ENCODE measurements at regions not wholly inside any gene's neighbourhood (a gene's known extent, or its start where the extent isn't known, plus 50 kb on each side); places are given as distances from the start of the nearest gene placed in this dataset.

GRCh38 chr11:71342116-71342515, 89.7 kb upstream of the SHANK2 start:
- H3K9me3 ChIP-seq (ENCODE audit: control insufficient read depth in 2 of 2, low read length in 2 of 2), result no peaks in the 10 kb centered on the region
- H3K36me3 ChIP-seq (ENCODE audit: control insufficient read depth in 2 of 2, insufficient read depth in 2 of 2, low read length in 2 of 2), result no peaks in the 10 kb centered on the region
- no peak overlapping the region for H3K4me3 ChIP-seq (ENCODE audit: low read length in 2 of 2)
- H3K27ac ChIP-seq (ENCODE audit: low read depth in 2 of 2, low read length in 2 of 2), result no peak overlapping the region
- H3K4me1 ChIP-seq (ENCODE audit: control insufficient read depth in 2 of 2, insufficient read depth in 2 of 2, low read length in 2 of 2), result peaks cover 3% of the 10 kb centered on the region in 2 donors
- peaks cover 0 to 1% of the 10 kb centered on the region in 2 donors for H3K27me3 ChIP-seq (ENCODE audit: control insufficient read depth in 2 of 2, insufficient read depth in 2 of 2, low read length in 2 of 2)
- H3K9ac ChIP-seq (ENCODE audit: low read depth in 1 of 2, low read length in 2 of 2), result no peak overlapping the region

GRCh38 chr11:71341596-71341995, 89.2 kb upstream of the SHANK2 start:
- Histone ChIP-seq H3K27ac (ENCODE audit: low read depth in 2 of 2, low read length in 2 of 2) (no peak overlapping the region), H3K27me3 (ENCODE audit: control insufficient read depth in 2 of 2, insufficient read depth in 2 of 2, low read length in 2 of 2) (peaks cover 0 to 1% of the 10 kb centered on the region in 2 donors), H3K36me3 (ENCODE audit: control insufficient read depth in 2 of 2, insufficient read depth in 2 of 2, low read length in 2 of 2) (no peaks in the 10 kb centered on the region)

DNA sequence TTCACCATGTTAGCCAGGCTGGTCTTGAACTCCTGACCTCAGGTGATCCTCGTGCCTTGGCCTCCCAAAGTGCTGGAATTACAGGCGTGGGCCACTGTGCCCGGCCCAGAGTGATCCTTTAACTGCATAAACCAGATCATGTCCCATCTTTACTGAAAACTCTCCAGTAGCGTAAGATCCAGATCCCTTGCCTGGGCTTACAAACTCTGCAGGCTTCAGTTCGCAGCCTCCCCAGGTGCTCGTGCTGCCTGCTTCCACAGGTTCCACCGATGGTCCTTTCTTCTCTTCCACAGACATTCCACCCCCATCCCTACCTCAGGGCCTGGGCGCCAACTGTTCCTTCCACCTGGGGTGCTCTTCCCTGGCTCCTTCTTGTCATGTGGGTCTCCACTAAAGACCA, 88.8 kb upstream of the SHANK2 start:
- Histone ChIP-seq H3K27me3 (ENCODE audit: control insufficient read depth in 2 of 2, insufficient read depth in 2 of 2, low read length in 2 of 2) (peaks cover 0 to 1% of the 10 kb centered on the region in 2 donors), H3K4me1 (ENCODE audit: control insufficient read depth in 2 of 2, insufficient read depth in 2 of 2, low read length in 2 of 2) (peaks cover 3% of the 10 kb centered on the region in 2 donors), H3K27ac (ENCODE audit: low read depth in 2 of 2, low read length in 2 of 2) (no peak overlapping the region), H3K9me3 (ENCODE audit: control insufficient read depth in 2 of 2, low read length in 2 of 2) (no peaks in the 10 kb centered on the region), H3K9ac (ENCODE audit: low read depth in 1 of 2, low read length in 2 of 2) (no peak overlapping the region), H3K4me3 (ENCODE audit: low read length in 2 of 2) (no peak overlapping the region), H3K36me3 (ENCODE audit: control insufficient read depth in 2 of 2, insufficient read depth in 2 of 2, low read length in 2 of 2) (no peaks in the 10 kb centered on the region)

More at GRCh38 chr11:71341596-71341995, 89.2 kb upstream of the SHANK2 start:
- Histone ChIP-seq H3K4me3 (ENCODE audit: low read length in 2 of 2) (no peak overlapping the region), H3K4me1 (ENCODE audit: control insufficient read depth in 2 of 2, insufficient read depth in 2 of 2, low read length in 2 of 2) (peaks cover 3% of the 10 kb centered on the region in 2 donors), H3K9me3 (ENCODE audit: control insufficient read depth in 2 of 2, low read length in 2 of 2) (no peaks in the 10 kb centered on the region), H3K9ac (ENCODE audit: low read depth in 1 of 2, low read length in 2 of 2) (no peak overlapping the region)

- no peak overlapping the region for H3K9ac ChIP-seq (ENCODE audit: low read depth in 1 of 2, low read length in 2 of 2)
Observed at GRCh38 chr11:71340086-71340606, 87.8 kb upstream of the SHANK2 start.

DNA sequence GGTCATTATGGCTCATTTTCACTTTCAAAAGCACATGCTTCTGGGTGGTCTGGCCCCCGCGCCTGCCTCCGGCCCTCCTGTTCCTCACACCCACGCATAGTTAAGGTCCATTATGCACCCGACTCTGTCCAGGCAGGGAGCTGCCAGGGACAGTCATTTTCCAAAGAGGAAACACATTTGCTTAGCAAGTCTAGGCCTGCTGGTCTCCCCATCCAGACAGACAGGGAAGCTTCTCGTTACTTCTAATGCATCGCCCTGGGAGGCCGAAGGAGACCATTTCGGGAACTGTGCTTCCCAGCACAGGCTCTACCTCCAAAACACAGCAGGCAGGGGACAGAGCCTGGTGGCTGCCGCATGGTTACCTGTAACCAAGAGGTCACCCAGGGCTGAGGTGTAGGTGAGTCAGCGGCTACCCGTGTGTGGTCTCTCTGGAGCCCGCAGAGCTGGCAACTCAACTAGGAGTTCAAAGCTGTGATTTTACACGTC, 87.1 kb upstream of the SHANK2 start:
- H3K27me3 ChIP-seq (ENCODE audit: control insufficient read depth in 2 of 2, insufficient read depth in 2 of 2, low read length in 2 of 2), result no peaks in the 10 kb centered on the region
- peaks cover 3% of the 10 kb centered on the region in 2 donors for H3K4me1 ChIP-seq (ENCODE audit: control insufficient read depth in 2 of 2, insufficient read depth in 2 of 2, low read length in 2 of 2)
- H3K9ac ChIP-seq (ENCODE audit: low read depth in 1 of 2, low read length in 2 of 2), result no peak overlapping the region
- no peak overlapping the region for H3K4me3 ChIP-seq (ENCODE audit: low read length in 2 of 2)
- no peaks in the 10 kb centered on the region for H3K36me3 ChIP-seq (ENCODE audit: control insufficient read depth in 2 of 2, insufficient read depth in 2 of 2, low read length in 2 of 2)
- no peaks in the 10 kb centered on the region for H3K9me3 ChIP-seq (ENCODE audit: control insufficient read depth in 2 of 2, low read length in 2 of 2)
- H3K27ac ChIP-seq (ENCODE audit: low read depth in 2 of 2, low read length in 2 of 2), result no peak overlapping the region

More at GRCh38 chr11:71340086-71340606, 87.8 kb upstream of the SHANK2 start:
- Histone ChIP-seq H3K4me3 (ENCODE audit: low read length in 2 of 2) (no peak overlapping the region), H3K27me3 (ENCODE audit: control insufficient read depth in 2 of 2, insufficient read depth in 2 of 2, low read length in 2 of 2) (peaks cover 0 to 1% of the 10 kb centered on the region in 2 donors), H3K4me1 (ENCODE audit: control insufficient read depth in 2 of 2, insufficient read depth in 2 of 2, low read length in 2 of 2) (peaks cover 3% of the 10 kb centered on the region in 2 donors), H3K36me3 (ENCODE audit: control insufficient read depth in 2 of 2, insufficient read depth in 2 of 2, low read length in 2 of 2) (no peaks in the 10 kb centered on the region), H3K9me3 (ENCODE audit: control insufficient read depth in 2 of 2, low read length in 2 of 2) (no peaks in the 10 kb centered on the region), H3K27ac (ENCODE audit: low read depth in 2 of 2, low read length in 2 of 2) (no peak overlapping the region)

- Histone ChIP-seq H3K9ac (ENCODE audit: low read depth in 1 of 2, low read length in 2 of 2) (no peak overlapping the region), H3K36me3 (ENCODE audit: control insufficient read depth in 2 of 2, insufficient read depth in 2 of 2, low read length in 2 of 2) (no peaks in the 10 kb centered on the region), H3K27ac (ENCODE audit: low read depth in 2 of 2, low read length in 2 of 2) (peak overlapping the region in 1 of 2 donors; percentile 23), H3K9me3 (ENCODE audit: control insufficient read depth in 2 of 2, low read length in 2 of 2) (no peaks in the 10 kb centered on the region), H3K27me3 (ENCODE audit: control insufficient read depth in 2 of 2, insufficient read depth in 2 of 2, low read length in 2 of 2) (no peaks in the 10 kb centered on the region), H3K4me1 (ENCODE audit: control insufficient read depth in 2 of 2, insufficient read depth in 2 of 2, low read length in 2 of 2) (peaks cover 3% of the 10 kb centered on the region in 2 donors), H3K4me3 (ENCODE audit: low read length in 2 of 2) (no peak overlapping the region)
Observed at GRCh38 chr11:71338801-71339395, 86.5 kb upstream of the SHANK2 start.

DNA sequence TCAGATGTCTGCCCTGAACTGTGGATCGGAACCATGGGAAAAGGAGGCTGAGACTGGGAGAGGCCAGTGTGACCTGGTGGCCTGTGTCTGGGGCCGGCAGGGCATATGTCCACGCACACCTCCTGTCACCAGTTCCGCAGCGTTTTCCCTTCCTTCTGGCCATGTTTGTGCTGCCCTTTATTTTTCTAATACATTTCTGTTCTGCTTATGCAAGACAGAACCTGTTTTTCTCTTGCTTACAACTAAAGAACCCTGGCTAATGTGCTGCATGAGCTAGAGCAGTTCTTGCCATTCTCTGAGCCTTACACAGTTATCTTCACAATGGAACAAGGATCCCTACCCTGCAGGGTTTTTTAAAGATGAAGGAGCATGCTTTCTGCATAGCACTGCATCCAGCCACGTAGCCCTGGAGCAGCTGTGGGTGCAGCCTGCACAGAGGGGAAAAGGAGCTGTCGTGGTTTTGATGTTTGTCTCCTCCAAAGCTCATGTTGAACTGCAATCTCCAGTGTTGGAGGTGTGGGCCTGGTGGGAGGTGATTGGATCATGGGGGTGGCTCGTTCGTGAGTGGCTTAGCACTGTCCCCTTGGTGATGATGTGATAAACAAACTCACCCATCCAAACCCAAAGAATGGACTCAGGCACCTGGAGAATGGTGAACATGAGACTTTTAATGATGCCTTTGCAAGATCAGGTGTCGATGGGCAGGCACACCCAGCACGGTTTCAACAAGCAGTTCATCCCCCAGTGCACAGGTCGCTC, 84.8 kb upstream of the SHANK2 start:
- Histone ChIP-seq H3K9me3 (ENCODE audit: control insufficient read depth in 2 of 2, low read length in 2 of 2) (peaks cover 0 to 3% of the 10 kb centered on the region in 2 donors), H3K27me3 (ENCODE audit: control insufficient read depth in 2 of 2, insufficient read depth in 2 of 2, low read length in 2 of 2) (no peaks in the 10 kb centered on the region), H3K27ac (ENCODE audit: low read depth in 2 of 2, low read length in 2 of 2) (no peak overlapping the region), H3K36me3 (ENCODE audit: control insufficient read depth in 2 of 2, insufficient read depth in 2 of 2, low read length in 2 of 2) (no peaks in the 10 kb centered on the region), H3K4me1 (ENCODE audit: control insufficient read depth in 2 of 2, insufficient read depth in 2 of 2, low read length in 2 of 2) (peaks cover 3% of the 10 kb centered on the region in 2 donors), H3K4me3 (ENCODE audit: low read length in 2 of 2) (no peak overlapping the region), H3K9ac (ENCODE audit: low read depth in 1 of 2, low read length in 2 of 2) (no peak overlapping the region)

- peaks cover 0 to 3% of the 10 kb centered on the region in 2 donors for H3K9me3 ChIP-seq (ENCODE audit: control insufficient read depth in 2 of 2, low read length in 2 of 2)
Observed at GRCh38 chr11:71336176-71336995, 84.0 kb upstream of the SHANK2 start.

DNA sequence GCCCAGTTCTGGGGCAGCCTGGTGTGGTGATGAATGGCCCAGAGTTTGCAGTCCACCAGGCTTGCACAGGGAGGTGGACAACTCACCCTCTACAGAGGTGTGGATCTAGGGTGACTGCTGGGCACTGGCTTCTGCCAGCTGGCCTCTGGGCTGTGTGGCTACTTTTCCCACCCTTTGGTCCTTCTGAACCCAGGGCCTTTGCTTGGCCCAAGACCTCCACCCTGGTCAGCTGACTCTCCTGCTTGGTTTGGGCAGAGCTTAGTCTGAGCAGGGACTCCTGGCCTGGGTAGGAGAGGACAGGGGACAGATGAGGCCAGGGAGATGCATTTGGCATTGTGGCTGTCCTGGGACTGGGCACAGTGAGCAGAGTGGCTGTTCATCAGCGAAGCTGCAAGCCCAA, 83.0 kb upstream of the SHANK2 start:
- H3K27ac ChIP-seq (ENCODE audit: low read depth in 2 of 2, low read length in 2 of 2), result no peak overlapping the region
- no peak overlapping the region for H3K9ac ChIP-seq (ENCODE audit: low read depth in 1 of 2, low read length in 2 of 2)
- no peak overlapping the region for H3K4me3 ChIP-seq (ENCODE audit: low read length in 2 of 2)
- no peaks in the 10 kb centered on the region for H3K36me3 ChIP-seq (ENCODE audit: control insufficient read depth in 2 of 2, insufficient read depth in 2 of 2, low read length in 2 of 2)
- H3K4me1 ChIP-seq (ENCODE audit: control insufficient read depth in 2 of 2, insufficient read depth in 2 of 2, low read length in 2 of 2), result peaks cover 3% of the 10 kb centered on the region in 2 donors
- peaks cover 0 to 3% of the 10 kb centered on the region in 2 donors for H3K9me3 ChIP-seq (ENCODE audit: control insufficient read depth in 2 of 2, low read length in 2 of 2)
- H3K27me3 ChIP-seq (ENCODE audit: control insufficient read depth in 2 of 2, insufficient read depth in 2 of 2, low read length in 2 of 2), result no peaks in the 10 kb centered on the region

More at GRCh38 chr11:71336176-71336995, 84.0 kb upstream of the SHANK2 start:
- H3K36me3 ChIP-seq (ENCODE audit: control insufficient read depth in 2 of 2, insufficient read depth in 2 of 2, low read length in 2 of 2), result no peaks in the 10 kb centered on the region
- H3K4me1 ChIP-seq (ENCODE audit: control insufficient read depth in 2 of 2, insufficient read depth in 2 of 2, low read length in 2 of 2), result peaks cover 3% of the 10 kb centered on the region in 2 donors
- no peak overlapping the region for H3K4me3 ChIP-seq (ENCODE audit: low read length in 2 of 2)
- H3K9ac ChIP-seq (ENCODE audit: low read depth in 1 of 2, low read length in 2 of 2), result no peak overlapping the region
- H3K27me3 ChIP-seq (ENCODE audit: control insufficient read depth in 2 of 2, insufficient read depth in 2 of 2, low read length in 2 of 2), result no peaks in the 10 kb centered on the region
- no peak overlapping the region for H3K27ac ChIP-seq (ENCODE audit: low read depth in 2 of 2, low read length in 2 of 2)
